Suppressor macrophage treated with lipopolysaccharide for 4 hours (primary cell): ENCODE measurements at regions not wholly inside any gene's neighbourhood (a gene's known extent, or its start where the extent isn't known, plus 50 kb on each side); places are given as distances from the start of the nearest gene placed in this dataset.

Source experiments
- DNase-seq: peaks from one replicate; pipeline ENCODE4 v3.0.0-alpha.2; 2020

DNA sequence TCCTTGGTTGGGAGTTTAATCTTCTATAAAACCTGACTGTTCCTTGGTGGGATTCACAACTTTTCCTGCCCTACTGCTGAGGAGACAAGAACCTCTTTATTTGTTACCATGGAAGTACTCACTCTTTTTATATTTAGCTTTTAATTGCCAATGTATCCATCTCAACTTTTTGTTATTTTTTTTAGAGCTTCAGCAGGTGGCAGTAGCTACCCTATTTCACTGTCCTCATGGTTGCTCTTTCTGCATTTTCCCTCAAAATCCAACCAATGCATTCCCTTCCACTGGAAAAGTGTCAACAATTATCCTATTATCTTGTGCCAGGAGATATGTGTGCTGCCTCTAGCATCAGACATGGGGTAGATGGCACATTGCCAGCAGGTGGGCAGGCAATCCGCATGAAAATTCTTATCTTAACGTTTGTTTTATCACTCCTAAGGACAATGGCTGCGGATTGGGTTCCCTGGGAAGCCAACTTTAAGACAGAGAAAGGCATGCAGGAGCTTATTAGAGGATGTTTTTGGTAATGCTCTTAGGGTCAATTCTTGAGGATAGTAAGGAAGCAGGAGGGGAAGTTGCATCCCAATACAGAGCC, 406.4 kb downstream of the SNAPC1 start:
- DNase-seq, result no peak

DNA sequence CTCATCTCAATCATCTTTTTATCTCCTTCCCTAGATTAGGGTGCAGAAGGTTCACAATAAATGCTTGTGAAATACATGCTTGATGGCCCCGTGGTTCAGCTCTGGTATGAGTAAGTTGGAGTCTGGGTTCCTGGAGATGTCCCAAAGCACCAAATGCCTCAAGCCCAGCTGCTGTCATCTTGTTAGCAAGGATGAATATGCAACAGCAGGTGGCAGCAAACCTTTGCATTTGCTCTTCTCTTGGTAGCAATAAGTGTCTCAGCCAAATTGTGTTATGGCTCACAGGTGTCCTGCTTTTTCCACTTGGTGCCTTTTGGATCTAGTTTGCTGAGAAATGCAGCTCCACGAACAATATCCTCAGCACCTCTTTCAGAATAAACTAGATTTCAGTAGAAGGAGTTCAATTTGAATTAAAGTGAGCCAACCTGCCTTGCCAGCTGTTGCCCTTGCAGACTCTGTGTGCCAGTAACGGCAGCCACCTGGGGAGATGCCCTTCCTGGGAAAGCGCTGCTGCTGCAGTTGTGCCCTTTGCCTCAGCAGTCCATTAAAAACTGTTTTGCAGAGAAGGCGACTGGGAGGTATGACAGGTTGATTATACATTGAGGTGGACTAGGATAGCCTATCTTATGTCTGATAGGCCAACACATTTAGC, 417.3 kb downstream of the SNAPC1 start:
- peak; percentile 12 for DNase-seq

DNA sequence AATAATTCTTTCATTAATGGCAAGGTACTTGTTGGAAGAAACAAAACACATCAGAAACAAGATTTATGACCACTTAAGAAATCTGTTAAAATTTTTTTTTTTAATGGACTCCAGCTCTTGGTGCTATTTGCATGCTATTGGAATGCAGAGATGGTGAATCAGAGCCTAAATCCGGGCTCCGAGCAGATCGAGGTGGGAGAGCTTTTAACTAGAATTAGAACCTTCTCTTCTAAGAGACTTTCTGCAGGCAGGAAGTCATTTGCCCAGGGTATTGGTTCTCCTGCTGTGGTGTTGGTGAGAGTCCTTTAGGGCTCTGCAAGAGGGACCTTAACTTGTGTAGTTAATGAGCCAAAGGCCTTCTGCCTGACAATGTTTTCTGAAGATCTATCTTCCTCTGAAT, 419.4 kb downstream of the SNAPC1 start:
- no peak for DNase-seq

DNA sequence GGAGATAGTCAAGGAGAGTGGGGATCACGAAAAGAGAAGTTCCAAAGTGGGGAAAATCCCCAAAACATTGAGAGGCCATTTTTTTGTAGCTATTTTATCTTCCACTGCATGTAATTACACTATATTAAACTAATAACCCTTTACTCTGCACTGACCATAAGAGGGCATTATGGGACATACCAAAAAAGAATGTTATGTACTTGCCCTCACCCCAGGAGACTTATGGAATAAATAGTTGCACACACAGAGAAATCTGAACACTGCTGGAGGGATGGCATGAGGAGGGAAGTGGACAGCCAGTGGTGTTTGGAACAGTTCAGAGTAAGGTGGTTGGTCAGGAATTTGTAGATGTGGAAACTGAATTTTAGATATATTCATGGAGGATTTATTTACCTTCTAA, 422.9 kb downstream of the SNAPC1 start:
- DNase-seq, result no peak

DNA sequence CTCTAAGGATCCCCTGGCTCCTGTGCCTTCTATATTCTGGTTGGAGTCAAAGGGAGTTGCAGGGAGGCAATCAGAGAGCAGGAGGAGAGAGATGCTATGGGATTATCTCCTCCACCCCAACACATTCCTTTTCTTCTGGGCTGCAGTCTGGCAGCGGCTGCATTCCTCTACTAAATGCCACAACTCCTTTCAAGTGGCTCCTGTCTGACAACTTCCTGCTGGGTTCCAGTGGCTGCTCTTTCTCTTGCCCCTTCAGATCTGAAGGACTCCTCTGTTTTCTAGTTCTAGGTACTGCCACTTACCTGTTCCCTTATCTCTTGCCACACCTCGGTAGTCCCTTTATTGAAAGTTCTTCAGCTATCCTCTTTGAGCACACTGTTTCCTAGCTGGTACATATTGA, 425.0 kb downstream of the SNAPC1 start:
- DNase-seq, result no peak

DNA sequence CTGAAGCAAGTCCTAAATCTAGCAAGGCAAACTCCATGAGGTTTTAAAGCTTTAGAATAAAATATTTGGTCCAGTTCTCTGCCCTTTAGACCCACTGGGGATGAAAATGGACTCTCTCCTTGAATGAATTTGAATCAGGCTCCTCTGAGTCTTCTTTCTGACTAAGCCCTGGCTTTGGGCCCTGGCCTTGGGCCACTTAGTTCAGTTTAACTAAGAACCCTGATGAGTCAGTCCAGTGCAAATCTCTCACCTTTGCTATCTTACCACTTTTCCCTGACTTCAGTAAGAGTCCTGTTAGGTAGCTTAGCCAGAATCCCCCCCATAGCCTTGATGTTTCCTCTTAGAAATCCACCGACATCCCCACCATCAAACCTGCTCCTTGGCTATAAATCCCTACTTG, 427.5 kb downstream of the SNAPC1 start:
- DNase-seq, result no peak

DNA sequence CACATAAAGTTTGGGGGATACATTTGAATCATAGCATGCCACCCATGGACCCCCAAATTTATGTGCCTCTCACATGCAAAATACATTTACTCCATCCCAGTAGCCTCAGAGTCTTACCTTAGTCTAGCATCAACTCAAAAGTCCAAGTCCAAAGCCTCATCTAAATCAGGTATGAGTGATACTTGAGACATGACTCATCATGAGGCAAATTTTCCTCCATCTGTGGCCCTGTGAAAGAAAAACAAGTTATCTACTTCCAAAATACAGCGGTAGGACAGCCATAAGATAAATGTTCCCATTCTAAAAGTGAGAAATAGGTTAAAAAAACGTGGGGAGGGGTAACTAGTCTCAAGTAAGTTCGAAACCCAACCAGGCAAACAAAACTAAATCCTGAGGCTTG, 444.2 kb downstream of the SNAPC1 start:
- DNase-seq, result no peak

DNA sequence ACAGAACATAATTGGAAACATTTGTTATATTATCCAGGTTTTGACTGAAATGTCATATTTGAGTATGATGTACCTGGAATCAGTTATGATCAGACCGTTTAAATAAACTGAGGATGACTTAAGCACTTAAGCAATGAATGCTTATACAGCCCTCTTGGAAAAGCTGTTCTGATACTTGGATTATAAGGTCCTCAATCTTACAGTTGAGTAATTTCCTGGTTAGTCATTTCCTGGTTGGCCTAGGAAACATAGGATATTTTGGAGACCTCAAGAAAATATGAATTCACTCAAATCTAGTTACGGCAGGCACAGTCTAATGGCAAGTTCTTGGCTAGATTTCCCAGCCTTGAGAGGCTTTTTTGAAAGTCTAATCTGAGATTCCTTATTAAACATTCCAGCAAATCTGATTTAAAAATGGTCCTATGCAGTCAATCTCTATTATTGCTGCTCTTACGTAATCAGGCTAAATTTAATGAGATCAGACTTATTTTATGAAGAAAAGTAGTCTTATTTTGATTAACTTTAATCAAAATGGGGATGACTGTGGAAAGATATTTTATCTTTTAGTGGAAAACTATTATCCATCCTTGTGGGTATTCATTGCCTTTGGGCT, 447.2 kb downstream of the SNAPC1 start:
- no peak for DNase-seq

DNA sequence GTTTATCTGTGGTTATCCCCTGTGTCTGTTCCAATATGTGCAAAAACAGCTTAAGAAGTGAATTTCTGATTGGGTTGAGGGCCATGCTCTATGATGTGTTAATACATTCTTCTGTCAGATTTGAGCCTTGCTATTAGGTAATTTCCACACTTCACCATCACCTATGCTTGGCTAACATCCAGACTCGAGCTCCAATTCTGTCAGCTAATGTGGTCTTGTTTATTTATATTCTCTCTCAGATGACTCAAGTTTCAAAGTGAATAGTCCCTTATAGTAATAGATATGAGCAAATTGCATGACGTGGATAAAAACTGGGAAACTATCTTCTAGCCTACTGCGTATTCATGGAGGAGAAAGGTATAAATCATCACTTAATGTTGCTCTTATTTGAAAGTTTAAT, 451.3 kb downstream of the SNAPC1 start:
- DNase-seq, result no peak

DNA sequence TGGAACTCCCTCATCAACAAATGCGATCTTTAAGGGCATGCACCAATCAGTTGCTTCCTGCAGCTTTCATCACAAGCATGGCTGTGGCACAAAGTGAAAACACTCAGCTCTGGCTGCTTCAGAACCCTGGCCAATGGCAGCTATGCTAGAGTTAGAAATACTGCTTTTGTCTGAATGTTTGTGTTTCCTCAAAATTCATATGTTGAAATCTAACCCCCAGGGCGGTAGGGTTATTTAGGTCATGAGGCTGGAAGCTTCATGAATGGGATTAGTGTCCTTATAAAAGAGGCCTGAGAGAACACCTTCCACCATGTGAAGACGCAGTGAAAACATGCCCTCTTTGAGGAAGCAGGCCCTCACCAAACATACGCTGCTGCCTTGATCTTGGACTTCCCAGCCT, 453.9 kb downstream of the SNAPC1 start:
- no peak for DNase-seq

DNA sequence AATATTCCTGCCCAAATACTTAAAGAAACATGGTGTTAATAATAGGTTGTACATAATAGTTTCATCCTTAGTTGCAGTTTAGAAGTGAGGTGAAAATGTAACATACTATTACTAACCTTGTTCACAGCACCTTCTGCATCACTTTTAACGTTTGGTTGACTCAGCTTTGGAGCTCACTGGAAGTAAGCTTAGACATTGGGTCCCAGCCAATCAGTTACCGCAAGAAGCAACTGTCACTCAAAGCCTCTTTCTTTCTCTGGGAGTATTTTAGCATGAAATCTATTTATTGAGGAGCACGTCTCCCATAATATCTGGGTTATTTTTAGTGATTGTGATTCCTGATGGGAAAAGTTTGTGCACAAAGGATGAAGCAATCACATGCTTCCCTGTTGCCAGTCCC, 472.6 kb downstream of the SNAPC1 start:
- no peak for DNase-seq

DNA sequence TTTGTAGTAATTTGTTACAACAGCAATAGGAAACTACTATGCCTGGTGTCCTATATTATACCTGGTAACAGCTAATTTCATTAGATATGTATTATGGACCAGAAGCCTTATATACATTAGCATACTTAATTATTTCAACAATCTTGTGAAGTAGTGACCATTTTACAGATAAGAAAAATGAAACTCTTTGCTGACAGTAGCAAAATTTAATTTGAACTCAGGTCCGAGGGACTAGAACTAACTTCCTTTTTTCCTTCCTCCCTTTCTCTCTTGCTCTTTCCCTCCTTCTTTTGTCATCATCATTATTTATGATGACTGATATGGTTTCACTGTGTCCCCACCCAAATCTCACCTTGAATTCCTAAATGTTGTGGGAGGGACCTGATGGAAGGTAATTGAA, 482.0 kb downstream of the SNAPC1 start:
- DNase-seq, result no peak

DNA sequence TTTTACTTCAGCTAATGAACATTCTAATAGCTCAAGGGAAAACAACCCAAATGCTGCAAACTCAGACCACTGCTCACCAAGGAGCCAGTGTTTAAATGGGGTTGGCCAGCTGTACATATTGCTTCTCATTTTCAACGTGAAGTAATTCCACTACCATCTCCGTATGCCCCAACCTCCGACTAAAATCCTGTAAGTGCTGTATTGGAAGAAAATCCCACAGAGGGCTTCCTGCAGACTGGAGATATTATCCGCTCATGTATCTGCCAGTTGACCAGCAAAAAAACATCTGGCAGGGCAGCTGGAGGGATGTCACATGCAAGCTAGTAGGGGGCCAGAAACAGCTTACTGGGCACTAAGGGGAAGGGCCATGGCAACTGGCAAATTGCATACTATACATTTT, 485.0 kb downstream of the SNAPC1 start:
- DNase-seq, result no peak

DNA sequence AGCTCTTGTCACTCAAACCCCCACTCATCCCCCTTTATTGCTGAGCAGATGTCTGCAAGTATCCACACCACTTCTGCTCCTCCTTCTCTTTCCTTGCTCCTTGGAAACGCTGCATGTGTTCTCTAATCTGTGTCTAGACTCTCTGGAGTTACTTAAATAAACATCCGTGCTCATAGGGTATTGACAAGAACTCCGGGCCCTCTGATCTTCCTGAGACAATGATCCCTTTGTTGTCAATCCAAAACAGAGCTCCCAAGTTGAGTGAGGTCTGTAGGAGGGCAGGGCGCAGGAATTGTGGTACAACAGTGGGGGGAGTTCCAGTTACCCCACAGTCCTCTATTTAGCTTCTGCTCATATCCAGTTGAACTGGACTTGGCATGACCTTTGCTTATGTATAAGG, 489.0 kb downstream of the SNAPC1 start:
- DNase-seq, result no peak

DNA sequence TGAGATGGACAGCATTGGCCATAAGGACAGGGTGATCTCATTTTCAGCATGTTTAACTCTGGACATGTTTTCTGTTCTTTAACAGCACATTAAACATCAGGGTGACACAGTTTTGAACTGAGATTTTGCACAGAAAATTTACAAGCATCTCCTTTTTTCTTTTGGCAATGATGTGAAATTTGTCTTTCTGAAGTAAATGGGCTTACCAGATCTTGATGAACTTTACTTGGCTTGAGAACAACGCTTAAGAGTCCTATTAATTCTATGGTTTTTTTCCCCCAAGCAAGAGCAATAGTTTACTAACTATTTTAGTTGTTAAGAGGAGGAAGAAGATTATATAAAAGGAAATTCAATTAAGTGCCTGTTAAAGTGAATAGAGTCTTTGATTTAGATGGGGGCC, 491.0 kb downstream of the SNAPC1 start:
- no peak for DNase-seq

DNA sequence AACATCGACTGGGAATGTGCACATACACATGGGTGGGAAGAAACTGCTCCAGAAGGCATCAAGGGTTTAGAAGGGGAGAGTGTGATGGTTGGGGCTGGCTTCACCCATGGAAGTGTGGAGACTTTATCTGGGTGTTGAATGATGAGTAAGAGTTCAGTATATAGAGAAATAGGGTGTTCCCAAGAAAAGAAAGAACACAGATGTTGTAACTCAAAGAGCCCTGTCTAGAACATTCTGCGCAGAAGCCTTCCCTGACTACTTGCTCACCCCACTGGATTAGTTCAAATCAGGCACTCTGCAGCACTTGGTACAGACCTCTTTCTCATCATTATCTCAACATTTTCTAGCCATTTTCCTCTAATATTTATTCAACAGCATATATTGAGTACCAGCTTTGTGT, 491.7 kb downstream of the SNAPC1 start:
- DNase-seq, result no peak

DNA sequence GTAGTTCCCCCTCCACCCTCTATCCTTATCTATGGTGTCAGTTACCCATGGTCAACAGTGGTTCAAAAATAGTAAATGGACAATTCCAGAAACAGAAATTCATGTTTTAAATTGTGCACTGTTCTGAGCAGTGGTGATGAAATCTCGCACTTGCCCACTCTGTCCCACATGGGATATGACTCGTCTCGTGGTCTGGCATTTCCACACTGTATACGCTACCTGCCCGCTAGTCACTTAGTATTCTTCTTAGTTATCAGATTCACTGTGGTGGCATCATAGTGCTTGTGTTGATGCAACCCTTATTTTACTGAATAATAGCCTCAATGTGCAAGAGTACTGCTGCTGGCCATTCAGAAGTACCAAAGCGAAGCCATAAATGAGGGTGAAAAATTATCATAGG, 507.0 kb downstream of the SNAPC1 start:
- no peak for DNase-seq

DNA sequence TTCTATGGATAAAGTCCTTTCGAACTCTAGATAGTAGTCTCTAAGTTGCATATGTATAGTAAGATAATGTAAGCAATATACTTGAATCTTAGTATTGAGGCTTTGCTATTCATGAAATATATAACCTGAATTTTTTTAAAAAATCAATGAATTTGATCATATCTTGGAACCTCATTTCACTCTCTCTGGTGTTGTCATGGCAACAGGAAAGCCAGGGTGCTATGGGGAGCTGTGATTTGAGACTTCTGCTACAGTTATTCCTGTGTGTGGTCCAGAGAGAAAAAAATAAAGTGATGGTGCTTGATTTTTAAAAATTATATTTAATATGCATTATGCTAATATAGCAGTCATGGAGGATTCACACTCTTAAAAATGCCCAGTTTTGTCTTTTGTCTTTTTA, 508.0 kb downstream of the SNAPC1 start:
- no peak for DNase-seq

DNA sequence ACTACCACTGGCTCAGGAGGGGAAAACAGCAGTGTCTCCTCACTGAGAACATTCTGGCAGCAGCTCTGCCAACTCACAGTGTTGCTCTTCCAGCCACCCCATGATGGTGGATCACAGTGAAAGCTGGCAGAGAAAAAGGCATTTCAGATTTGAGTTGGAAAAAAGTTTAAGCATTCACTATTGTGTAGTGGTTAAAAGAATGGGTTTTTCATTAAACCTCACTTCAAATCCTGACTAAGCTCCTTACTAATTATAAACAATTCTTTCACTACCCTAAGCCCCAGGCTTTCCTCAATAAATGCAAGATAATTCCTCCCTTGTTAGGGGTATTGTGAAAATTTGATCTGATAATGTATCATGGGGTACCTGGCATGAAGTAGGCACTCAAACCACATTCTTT, 518.1 kb downstream of the SNAPC1 start:
- DNase-seq, result no peak

DNA sequence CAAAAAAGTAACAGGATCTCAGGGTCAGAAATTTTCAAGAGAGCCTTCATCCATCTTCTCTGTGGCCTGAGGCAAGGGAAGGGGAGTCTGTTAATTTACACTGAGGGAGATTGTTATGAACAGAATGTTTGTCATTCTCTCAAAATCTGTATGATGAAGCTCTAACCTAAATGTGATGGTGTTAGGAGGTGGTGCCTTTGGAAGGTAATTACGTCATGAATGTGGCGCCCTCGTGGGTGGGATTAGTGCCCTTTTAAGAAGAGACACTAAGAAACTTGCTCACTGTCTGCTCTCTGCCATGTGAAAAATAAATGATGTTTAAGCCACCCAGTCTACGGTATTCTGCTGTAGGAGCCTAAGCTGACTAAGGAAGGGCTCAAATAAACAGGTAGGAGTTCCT, 521.6 kb downstream of the SNAPC1 start:
- DNase-seq, result no peak

DNA sequence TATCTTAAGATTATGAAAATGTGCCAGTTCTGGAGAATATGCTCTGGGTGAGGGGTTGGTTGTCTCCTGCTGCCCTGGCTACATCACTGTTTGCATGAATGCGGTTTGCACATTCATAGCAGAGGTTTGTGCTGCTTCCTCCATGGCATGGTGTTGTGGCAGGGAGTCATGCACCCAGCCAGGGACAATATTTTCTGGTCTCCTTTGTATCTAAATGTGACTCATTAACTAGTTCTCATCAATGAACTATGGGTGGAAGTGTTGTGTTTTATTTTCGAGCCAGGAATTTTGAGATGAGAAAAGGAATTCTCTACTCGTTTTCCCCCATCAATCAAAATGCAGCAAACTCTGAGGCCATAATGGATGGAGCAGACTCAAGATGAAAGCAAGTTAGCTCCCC, 527.3 kb downstream of the SNAPC1 start:
- no peak for DNase-seq

DNA sequence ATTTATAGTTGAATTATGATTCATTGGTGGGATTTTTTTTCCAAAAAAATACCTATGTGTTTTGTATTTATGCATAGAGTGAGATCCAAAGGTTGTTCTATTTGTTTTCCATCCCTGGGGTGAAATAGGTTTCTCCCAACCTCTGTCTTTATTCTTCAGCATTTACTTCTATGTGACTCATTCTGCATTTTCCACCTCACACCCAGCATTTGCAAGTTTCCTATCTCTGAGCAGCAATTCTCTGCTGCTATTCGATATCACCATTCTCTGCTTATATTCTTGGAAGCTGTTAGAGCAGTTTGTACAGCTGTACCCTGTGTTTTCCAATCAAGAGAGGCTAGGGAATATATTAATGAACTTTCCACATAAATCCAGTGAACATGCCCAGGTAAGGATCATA, 538.9 kb downstream of the SNAPC1 start:
- DNase-seq, result no peak

DNA sequence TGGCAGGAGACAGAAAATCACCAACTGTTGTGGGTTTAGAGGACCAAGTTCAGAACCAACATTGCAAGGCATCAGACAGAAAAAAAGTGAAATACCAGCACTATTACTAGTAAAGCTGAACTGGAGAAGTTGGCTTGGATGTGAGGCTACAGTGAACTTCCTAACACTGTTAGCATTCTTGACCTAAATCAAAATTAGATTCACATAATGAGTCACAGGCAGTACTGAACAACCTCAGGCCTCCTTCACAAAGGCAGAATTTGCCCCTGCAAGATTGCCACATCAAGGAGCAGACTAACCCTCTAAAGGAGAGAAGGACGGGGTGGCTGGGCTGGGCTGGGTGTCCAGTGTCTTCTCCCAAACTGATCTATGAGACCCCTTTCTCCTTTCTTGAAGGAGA, 539.7 kb downstream of the SNAPC1 start:
- no peak for DNase-seq

DNA sequence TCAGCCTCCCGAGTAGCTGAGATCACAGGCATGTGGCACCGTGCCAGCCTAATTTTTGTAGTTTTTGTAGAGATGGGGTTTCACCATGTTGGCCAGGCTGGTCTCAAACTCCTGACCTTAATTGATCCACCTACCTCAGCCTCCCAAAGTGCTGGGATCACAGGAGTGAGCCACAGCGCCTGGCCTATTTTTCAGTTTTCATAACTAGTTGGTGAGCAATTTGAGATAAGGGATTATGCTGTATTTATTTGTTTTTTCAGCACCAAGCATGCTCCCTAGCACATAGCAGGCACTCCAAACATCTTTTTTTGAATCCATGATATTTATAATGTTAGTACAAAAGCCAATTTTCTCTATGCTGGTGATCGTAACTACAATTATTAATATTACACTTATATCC, 541.2 kb downstream of the SNAPC1 start:
- no peak for DNase-seq

DNA sequence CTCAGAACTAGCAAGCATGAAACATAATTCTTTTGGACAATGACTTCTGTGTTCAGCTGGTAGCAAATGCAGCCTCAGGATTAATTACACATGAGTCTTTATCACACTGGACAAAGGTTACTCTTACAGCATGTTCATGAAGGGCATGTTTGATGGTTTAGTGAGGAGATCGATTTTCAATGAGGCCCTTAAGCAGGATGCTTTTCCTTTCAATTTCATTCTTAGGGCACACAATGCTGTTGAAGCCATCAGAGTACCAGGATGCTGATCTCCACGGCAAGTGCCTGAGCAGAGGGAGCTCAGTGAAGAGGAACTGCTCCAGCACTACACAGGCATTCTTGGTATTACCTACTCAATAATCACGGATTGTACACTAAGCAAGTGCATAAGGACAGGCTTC, 542.0 kb downstream of the SNAPC1 start:
- no peak for DNase-seq
